H9 (cell line): ENCODE measurements at regions not wholly inside any gene's neighbourhood (a gene's known extent, or its start where the extent isn't known, plus 50 kb on each side); places are given as distances from the start of the nearest gene placed in this dataset.

Experiments used
- DNase-seq: peaks from one replicate; pipeline ENCODE4 v3.0.0-alpha.2; 2017
- H2AFZ ChIP-seq: one replicate; pipeline ENCODE4 v1.6.1; 2013; ENCODE audit warnings: mild to moderate bottlenecking, low read length, control low read depth, moderate library complexity
- H2AK5ac ChIP-seq: 2 replicates; pipeline ENCODE4 v1.6.1; 2013; ENCODE audit warnings: low read length, control low read depth, mixed read lengths; ENCODE audit not compliant: insufficient read length
- H2BK120ac ChIP-seq: one replicate; pipeline ENCODE4 v1.6.1; 2013; ENCODE audit warnings: low read depth, mild to moderate bottlenecking, low read length, control low read depth, inconsistent platforms; ENCODE audit not compliant: poor library complexity, severe bottlenecking
- H2BK12ac ChIP-seq: 2 replicates; pipeline ENCODE4 v1.6.1; 2013; ENCODE audit warnings: low read length, control low read depth, mixed read lengths, low read depth; ENCODE audit not compliant: insufficient read length
- H2BK15ac ChIP-seq: 2 replicates; pipeline ENCODE4 v1.6.1; 2013; ENCODE audit warnings: low read depth, low read length, control low read depth
- H2BK20ac ChIP-seq: one replicate; pipeline ENCODE4 v1.6.1; 2013; ENCODE audit warnings: low read depth, mild to moderate bottlenecking, low read length, control low read depth, inconsistent platforms; ENCODE audit not compliant: poor library complexity, severe bottlenecking
- H2BK5ac ChIP-seq: 2 replicates; pipeline ENCODE4 v1.6.1; 2013; ENCODE audit warnings: low read length, control low read depth, mixed read lengths; ENCODE audit not compliant: insufficient read length
- H3K14ac ChIP-seq: 2 replicates; pipeline ENCODE4 v1.6.1; 2013; ENCODE audit warnings: low read length, control low read depth; ENCODE audit not compliant: insufficient read depth
- H3K18ac ChIP-seq: 2 replicates; pipeline ENCODE4 v1.6.1; 2013; ENCODE audit warnings: low read depth, mild to moderate bottlenecking, mixed read lengths, low read length, control low read depth; ENCODE audit not compliant: insufficient read length
- H3K23ac ChIP-seq: 2 replicates; pipeline ENCODE4 v1.6.1; 2013; ENCODE audit warnings: low read length, control low read depth, mixed read lengths, low read depth; ENCODE audit not compliant: insufficient read length
- H3K23me2 ChIP-seq: 2 replicates; pipeline ENCODE4 v1.6.1; 2013; ENCODE audit warnings: low read depth, mild to moderate bottlenecking, mixed read lengths, low read length, control low read depth; ENCODE audit not compliant: insufficient read length, poor library complexity, severe bottlenecking
- H3K27ac ChIP-seq: 2 replicates; pipeline ENCODE4 v1.5.1; 2013; ENCODE audit warnings: low read length, control low read depth, mixed read lengths, low read depth; ENCODE audit not compliant: insufficient read length
- H3K27me3 ChIP-seq: 2 replicates; pipeline ENCODE4 v1.6.1; 2013; ENCODE audit warnings: low read length, control low read depth, inconsistent platforms; ENCODE audit not compliant: insufficient read depth
- H3K4ac ChIP-seq: 2 replicates; pipeline ENCODE4 v1.6.1; 2013; ENCODE audit warnings: low read depth, mild to moderate bottlenecking, control low read depth, inconsistent platforms, low read length, moderate library complexity
- H3K4me1 ChIP-seq: 2 replicates; pipeline ENCODE4 v1.6.1; 2013; ENCODE audit warnings: low read length, control low read depth, inconsistent platforms; ENCODE audit not compliant: insufficient read depth
- H3K4me2 ChIP-seq: 2 replicates; pipeline ENCODE4 v1.6.1; 2013; ENCODE audit warnings: low read length, control low read depth, mixed read lengths; ENCODE audit not compliant: insufficient read length, insufficient read depth
- H3K56ac ChIP-seq: 2 replicates; pipeline ENCODE4 v1.6.1; 2013; ENCODE audit warnings: low read depth, mild to moderate bottlenecking, mixed read lengths, low read length, control low read depth; ENCODE audit not compliant: insufficient read length
- H3K79me1 ChIP-seq: 2 replicates; pipeline ENCODE4 v1.6.1; 2013; ENCODE audit warnings: low read depth, mild to moderate bottlenecking, moderate library complexity, low read length, control low read depth, inconsistent platforms; ENCODE audit not compliant: insufficient read depth, poor library complexity, severe bottlenecking
- H3K79me2 ChIP-seq: 2 replicates; pipeline ENCODE4 v1.6.1; 2013; ENCODE audit warnings: low read length, control low read depth, inconsistent platforms; ENCODE audit not compliant: insufficient read depth
- H3K9ac ChIP-seq: 2 replicates; pipeline ENCODE4 v1.6.1; 2013; ENCODE audit warnings: low read length, control low read depth, mixed read lengths; ENCODE audit not compliant: insufficient read length; ENCODE audit errors: extremely low read depth
- H3K9me3 ChIP-seq: one replicate; pipeline ENCODE4 v1.6.1; 2013; ENCODE audit warnings: low read depth, low read length, inconsistent platforms; ENCODE audit not compliant: control insufficient read depth
- H3T11ph ChIP-seq: one replicate; pipeline ENCODE4 v1.6.1; 2013; ENCODE audit warnings: mild to moderate bottlenecking, low read length, control low read depth, inconsistent platforms
- H4K20me1 ChIP-seq: one replicate; pipeline ENCODE4 v1.6.1; 2013; ENCODE audit not compliant: control insufficient read depth, insufficient read length, insufficient read depth
- H4K5ac ChIP-seq: 2 replicates; pipeline ENCODE4 v1.6.1; 2013; ENCODE audit warnings: low read depth, mild to moderate bottlenecking, mixed read lengths, low read length, control low read depth; ENCODE audit not compliant: insufficient read length
- H4K8ac ChIP-seq: replicated peaks from 2 replicates; pipeline ENCODE4 v1.6.1; 2013; ENCODE audit warnings: low read length, control low read depth, mixed read lengths, low read depth; ENCODE audit not compliant: insufficient read length
- H4K91ac ChIP-seq: 2 replicates; pipeline ENCODE4 v1.6.1; 2013; ENCODE audit warnings: low read depth, mild to moderate bottlenecking, moderate library complexity, mixed read lengths, low read length, control low read depth; ENCODE audit not compliant: insufficient read length
- H3K27ac Mint-ChIP-seq, 3 experiments: 2 replicates in 2 of 3; 3 replicates in 1 of 3; pipeline ENCODE4 v1.8.0; 2020 to 2021; ENCODE audit warnings: mixed read lengths in 3 of 3, mild to moderate bottlenecking in 1 of 3, moderate library complexity in 1 of 3
- H3K27me3 Mint-ChIP-seq: 2 replicates; pipeline ENCODE4 v1.8.0; 2021; ENCODE audit warnings: low read depth, mild to moderate bottlenecking, moderate library complexity, mixed read lengths
- H3K36me3 Mint-ChIP-seq, 3 experiments: 2 replicates in 2 of 3; 3 replicates in 1 of 3; pipeline ENCODE4 v1.8.0; 2020 to 2021; ENCODE audit warnings: low read depth in 3 of 3, mixed read lengths in 3 of 3; ENCODE audit not compliant: insufficient read depth in 1 of 3
- H3K4me1 Mint-ChIP-seq, 2 experiments: 2 replicates each; pipeline ENCODE4 v1.8.0; 2020; ENCODE audit warnings: mixed read lengths in 2 of 2
- H3K4me3 Mint-ChIP-seq, 2 experiments: 2 replicates in 1 of 2; 3 replicates in 1 of 2; pipeline ENCODE4 v1.8.0; 2020 to 2021; ENCODE audit warnings: mild to moderate bottlenecking in 2 of 2, mixed read lengths in 2 of 2, moderate library complexity in 1 of 2
- H3K9me3 Mint-ChIP-seq, 2 experiments: 2 replicates in 1 of 2; 3 replicates in 1 of 2; pipeline ENCODE4 v1.8.0; 2020; ENCODE audit warnings: mild to moderate bottlenecking in 2 of 2, mixed read lengths in 2 of 2, moderate library complexity in 1 of 2
- WGBS: extraction: QIAGEN DNeasy Blood & Tissue Kit; methylation state at CpG from one replicate; pipeline ENCODE4 v1.1.7; 2013; ENCODE audit warnings: missing lambda C conversion rate, low lambda C conversion rate, mixed read lengths; ENCODE audit not compliant: insufficient read length; ENCODE audit errors: extremely low coverage; 5-methylcytosine and 5-hydroxymethylcytosine counted together
- TF ChIP-seq, protein P1 (sequence below): fragments of 200-600 bp; sonication (generic); conservative IDR thresholded peaks from 3 replicates; pipeline ENCODE4 v1.8.0; 2021; ENCODE audit warnings: antibody characterized with exemption, mild to moderate bottlenecking

- H3K27me3 Mint-ChIP-seq = no peaks in the 10 kb centered on the region
- no peak overlapping the region for H3T11ph ChIP-seq
- H2BK12ac ChIP-seq = no peak overlapping the region
- no peaks in the 10 kb centered on the region for H3K79me1 ChIP-seq
- H2BK120ac ChIP-seq = no peak overlapping the region
- peaks cover 0 to 2% (median 0%) of the 10 kb centered on the region in 3 experiments; a peak in 3 of 7 replicates for H3K36me3 Mint-ChIP-seq
- no peak overlapping the region for H3K23ac ChIP-seq
- H3K27ac ChIP-seq = no peak overlapping the region
- no peaks in the 10 kb centered on the region for H3K4me1 Mint-ChIP-seq
- no peaks in the 10 kb centered on the region for H3K4me1 ChIP-seq
- no peak overlapping the region for H3K4ac ChIP-seq
- H3K9me3 ChIP-seq = no peaks in the 10 kb centered on the region
- H2AFZ ChIP-seq = no peak overlapping the region
- H3K9me3 Mint-ChIP-seq = peaks cover 4% of the 10 kb centered on the region in 2 experiments; a peak in 4 of 5 replicates
- DNase-seq = no peak
- H3K23me2 ChIP-seq = no peaks in the 10 kb centered on the region
- H4K91ac ChIP-seq = no peak overlapping the region
- H3K27ac Mint-ChIP-seq = 0 out of 7 replicates have a peak overlapping the region, but pooled peaks of 1 of the 3 experiments have one; percentile 5
- H3K14ac ChIP-seq = no peak overlapping the region
- no peaks in the 10 kb centered on the region for H4K20me1 ChIP-seq
- no peak overlapping the region for H3K4me2 ChIP-seq
- no peak overlapping the region for H3K9ac ChIP-seq
- no peaks in the 10 kb centered on the region for H3K27me3 ChIP-seq
- H2AK5ac ChIP-seq = no peak overlapping the region
- no peak overlapping the region for H2BK5ac ChIP-seq
- no peaks in the 10 kb centered on the region for H3K79me2 ChIP-seq
- H2BK20ac ChIP-seq = no peak overlapping the region
- no peak overlapping the region for H2BK15ac ChIP-seq
- no CpG with 5 or more reads among the region's 1 CpG for WGBS
- TF ChIP-seq, protein P1, sequence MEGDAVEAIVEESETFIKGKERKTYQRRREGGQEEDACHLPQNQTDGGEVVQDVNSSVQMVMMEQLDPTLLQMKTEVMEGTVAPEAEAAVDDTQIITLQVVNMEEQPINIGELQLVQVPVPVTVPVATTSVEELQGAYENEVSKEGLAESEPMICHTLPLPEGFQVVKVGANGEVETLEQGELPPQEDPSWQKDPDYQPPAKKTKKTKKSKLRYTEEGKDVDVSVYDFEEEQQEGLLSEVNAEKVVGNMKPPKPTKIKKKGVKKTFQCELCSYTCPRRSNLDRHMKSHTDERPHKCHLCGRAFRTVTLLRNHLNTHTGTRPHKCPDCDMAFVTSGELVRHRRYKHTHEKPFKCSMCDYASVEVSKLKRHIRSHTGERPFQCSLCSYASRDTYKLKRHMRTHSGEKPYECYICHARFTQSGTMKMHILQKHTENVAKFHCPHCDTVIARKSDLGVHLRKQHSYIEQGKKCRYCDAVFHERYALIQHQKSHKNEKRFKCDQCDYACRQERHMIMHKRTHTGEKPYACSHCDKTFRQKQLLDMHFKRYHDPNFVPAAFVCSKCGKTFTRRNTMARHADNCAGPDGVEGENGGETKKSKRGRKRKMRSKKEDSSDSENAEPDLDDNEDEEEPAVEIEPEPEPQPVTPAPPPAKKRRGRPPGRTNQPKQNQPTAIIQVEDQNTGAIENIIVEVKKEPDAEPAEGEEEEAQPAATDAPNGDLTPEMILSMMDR = no peak
- no peak overlapping the region for H3K18ac ChIP-seq
- H4K5ac ChIP-seq = no peak overlapping the region
- no peak overlapping the region for H3K4me3 Mint-ChIP-seq
- no peak overlapping the region for H3K56ac ChIP-seq
- H4K8ac ChIP-seq = no peak overlapping the region
These were observed 521.2 kb downstream of the ANKRD50 start for GRCh38 chr4:124191329-124191728.
